Stimulated activated naive CD4-positive, alpha-beta T cell (primary cell): ENCODE measurements at regions not wholly inside any gene's neighbourhood (a gene's known extent, or its start where the extent isn't known, plus 50 kb on each side); places are given as distances from the start of the nearest gene placed in this dataset.
"Not testable (repeated sequence)": the region's sequence is repeated elsewhere in the genome, so short reads cannot be mapped to it uniquely, and the experiment has no call there.

Experiments
- DNase-seq, 6 experiments: peaks; one replicate each; lab custom pipeline; 2025; lab: John Stamatoyannopoulos, UW

DNA sequence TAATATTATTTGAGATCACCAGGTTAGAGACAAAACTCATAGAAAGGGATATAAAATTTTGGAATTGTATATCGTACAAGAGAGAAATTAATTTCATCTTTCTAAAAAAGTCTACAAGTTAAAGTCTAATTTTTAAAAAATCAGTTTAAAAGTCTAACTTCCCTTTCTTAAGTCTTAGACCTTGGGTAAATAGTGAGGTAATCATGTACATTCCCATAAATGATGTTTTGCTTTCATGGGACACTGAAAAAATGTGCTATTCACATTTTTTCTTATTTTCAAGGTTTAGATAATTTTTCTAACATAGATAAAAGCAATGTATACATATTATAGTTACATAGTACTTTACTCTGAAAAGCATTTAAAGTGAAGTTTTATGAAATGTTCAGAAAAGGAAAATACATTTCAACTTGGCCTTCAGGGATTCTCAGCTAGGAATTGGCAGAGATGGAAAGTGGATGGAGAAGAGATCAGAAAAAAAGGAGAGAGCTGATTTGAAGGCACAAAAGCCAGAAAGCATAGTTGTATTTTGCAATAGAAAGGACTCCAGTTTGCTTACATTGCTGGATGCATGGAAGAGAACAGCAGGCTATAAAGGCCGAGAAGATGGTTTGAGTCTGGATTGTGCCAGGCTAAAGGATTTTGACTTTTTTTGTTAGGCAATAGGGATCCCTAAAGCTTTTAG lies 194.0 kb downstream of the CASP12 start:
- no peak for DNase-seq

DNA sequence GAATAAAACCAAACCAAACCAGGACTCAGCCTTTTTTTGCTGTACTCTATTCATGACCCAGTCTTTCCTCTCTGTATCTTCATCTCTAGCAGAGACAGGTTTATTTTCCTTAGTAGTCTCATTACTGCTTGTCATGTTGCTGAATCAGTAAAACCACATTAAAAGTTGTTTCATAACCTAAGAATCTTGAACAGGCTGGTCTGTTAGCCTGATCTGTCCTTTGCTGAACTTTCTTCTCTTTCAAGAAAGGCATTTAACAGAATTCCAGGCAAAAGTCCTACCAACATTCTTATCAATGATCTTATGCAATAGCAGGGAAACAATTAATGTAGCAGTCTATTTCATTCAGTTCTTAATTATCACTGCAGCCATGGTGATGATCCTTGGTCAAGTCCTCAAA lies 197.7 kb downstream of the CASP12 start:
- DNase-seq: peak in 3 of 6 experiments; percentile 13 to 33 (median 25)

GRCh38 chr11:104699981-104700380 lies 198.3 kb downstream of the CASP12 start:
- DNase-seq: no peak

- no peak for DNase-seq
Measured at GRCh38 chr11:104695065-104695463, 203.2 kb downstream of the CASP12 start.

DNA sequence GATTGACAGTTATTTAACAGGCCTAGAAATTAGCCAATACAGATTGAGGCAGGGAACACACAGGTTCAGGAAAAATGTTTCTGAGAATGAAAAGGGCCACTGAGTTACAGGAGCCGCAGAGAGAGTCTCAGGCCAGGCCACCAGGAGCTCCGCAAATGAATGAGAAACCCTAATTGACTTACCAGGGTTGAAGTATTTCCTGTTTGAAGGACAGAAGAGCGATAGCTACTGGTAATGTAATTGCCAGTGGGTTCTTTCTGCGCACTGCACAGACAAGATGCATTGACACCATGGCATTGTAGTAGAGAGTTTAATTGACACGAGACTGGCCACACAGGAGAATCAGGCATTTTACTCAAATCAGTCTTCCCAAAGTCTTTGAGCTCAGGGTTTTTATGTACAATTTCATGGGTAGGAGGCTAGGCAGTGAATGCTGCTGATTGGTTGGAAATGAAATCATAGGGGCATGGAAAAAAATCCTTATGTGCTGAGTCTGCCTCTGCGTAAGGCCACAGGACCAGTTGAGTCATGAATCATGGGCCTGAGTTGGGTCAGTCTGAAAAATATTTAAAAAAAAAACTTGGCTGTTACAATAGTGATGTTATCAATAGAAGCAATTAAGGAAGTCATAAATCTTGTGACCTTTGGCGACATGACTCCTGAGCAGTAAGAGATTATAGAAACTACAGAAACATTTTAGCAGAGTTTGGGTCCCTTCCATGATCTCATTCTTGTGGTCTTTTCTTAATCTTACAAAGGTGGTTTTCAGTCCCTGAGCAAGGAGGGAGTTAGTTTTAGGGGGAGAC lies 203.8 kb downstream of the CASP12 start:
- no peak for DNase-seq

GRCh38 chr11:104692751-104693150 lies 205.5 kb downstream of the CASP12 start:
- DNase-seq: no peak

DNA sequence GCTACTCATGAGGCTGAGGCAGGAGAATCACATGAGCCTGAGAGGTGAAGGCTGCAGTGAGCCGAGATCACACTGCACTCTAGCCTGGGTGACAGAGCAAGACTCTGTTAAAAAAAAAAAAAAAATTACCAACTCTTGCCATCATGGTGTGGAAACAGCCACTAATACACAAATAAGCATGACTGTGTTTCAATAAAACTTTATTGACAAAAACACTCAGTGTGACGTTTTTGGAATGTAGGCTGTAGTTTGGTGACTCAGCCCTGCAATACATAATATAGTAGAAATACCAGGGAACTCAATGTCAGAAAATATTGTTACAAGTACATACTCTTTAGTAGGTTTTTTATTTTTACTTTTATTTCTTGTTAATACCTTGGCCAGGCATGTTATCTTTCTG lies 207.1 kb downstream of the CASP12 start:
- no peak for DNase-seq

GRCh38 chr11:104690241-104690640 lies 208.0 kb downstream of the CASP12 start:
- DNase-seq: no peak

- DNase-seq: no peak
Measured at GRCh38 chr11:104688731-104689130, 209.5 kb downstream of the CASP12 start.

- no peak for DNase-seq
Measured at GRCh38 chr11:104682206-104682605, 216.1 kb downstream of the CASP12 start.

DNA sequence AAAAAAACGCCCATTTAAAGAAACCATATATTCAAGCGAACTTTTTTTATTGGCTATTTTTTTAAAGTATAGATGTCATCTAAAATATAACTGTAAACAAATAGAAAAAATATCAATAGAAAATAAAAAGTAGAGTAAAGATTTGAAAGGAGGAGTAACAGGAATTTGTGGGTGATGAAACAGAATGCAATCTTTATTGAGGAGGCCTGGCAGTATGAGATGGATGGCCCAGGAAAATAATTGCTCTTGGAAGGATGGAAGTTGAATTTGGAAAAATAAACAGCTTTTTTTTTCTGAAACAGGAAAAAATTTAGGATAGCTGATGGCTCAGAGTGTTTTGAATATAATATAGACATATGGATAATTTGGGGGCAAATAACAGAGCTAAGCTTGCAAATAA lies 219.0 kb downstream of the CASP12 start:
- DNase-seq: no peak

DNA sequence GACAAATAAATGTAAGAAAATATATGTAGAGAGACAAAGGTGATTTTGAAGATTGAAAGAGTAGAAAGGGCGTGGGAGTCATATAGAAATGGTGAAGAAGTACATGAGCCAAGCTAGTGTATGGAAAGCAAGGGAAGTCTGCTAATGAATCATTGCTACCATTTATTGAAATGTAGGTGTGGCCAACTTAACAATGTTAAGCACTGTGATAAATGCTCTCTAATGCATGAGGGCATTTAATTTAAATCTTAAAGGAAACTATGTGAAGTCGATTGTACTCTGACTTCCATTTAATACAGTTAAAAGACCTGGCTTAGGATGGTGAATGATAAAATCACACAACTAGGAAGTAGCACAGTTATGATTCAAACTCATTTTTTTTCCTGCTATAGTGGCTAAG lies 219.9 kb downstream of the CASP12 start:
- DNase-seq: no peak

DNA sequence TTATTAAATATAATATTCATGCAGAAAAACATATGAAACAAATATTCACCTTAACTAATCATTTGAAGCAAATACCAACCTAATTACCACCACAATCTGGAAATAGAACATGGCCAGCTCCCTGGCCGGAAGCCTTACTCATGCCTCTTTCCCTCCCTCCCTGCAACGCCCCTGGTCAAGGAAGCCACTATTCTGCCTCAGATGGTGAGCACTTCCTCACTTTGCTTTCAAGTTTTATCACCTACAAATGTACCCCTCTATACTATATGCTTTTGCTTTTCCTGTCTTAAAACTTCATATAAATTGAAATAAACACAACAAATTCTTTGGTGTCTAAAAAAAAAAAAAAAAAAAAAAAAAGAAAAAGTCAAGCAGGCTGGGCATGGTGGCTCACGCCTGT lies 221.2 kb downstream of the CASP12 start:
- not testable (repeated sequence) for DNase-seq

- DNase-seq: no peak
Measured at GRCh38 chr11:104672897-104673296, 225.4 kb downstream of the CASP12 start.

- no peak for DNase-seq
Measured at GRCh38 chr11:104668797-104669463, 229.3 kb downstream of the CASP12 start.

DNA sequence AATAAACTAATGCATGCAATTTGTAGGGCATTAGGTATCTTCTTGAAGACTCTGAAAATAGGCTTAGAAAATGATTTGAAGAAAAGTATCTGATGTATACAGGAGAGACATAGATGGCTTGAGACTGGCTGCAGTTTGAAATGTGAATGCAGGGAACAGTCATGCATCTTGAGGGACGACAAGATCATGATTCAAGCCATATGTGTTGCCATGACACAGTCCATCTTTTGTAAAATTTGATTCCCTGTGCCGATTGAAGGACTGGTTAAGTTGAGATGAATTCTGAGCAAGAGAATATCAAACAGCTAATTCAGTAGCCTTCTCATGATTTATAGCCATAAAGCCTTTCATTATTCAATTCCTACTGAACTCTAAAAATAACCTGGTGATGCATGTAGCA lies 231.6 kb downstream of the CASP12 start:
- no peak for DNase-seq

GRCh38 chr11:104665641-104666040 lies 232.6 kb downstream of the CASP12 start:
- DNase-seq: no peak

- no peak for DNase-seq
Measured at GRCh38 chr11:104663190-104664140, 234.8 kb downstream of the CASP12 start.

DNA sequence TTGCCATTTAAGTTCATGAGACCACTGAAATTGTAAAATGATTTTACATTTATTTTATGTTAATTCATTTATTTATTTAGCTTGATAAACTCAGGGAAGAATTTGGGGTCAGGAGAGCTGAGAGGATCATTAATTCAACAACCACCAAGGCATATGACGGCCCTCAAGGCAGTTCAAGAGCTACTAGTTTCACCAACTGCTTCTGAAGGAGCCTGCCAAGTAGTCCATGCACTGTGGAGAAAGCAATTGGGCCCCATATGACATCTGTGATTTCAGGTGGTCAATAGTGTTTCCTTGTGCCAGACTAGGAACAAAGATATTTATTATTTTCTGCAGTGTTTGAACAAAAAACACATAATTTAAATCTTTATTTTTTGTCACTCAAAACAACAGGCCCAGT lies 236.4 kb downstream of the CASP12 start:
- DNase-seq: no peak

DNA sequence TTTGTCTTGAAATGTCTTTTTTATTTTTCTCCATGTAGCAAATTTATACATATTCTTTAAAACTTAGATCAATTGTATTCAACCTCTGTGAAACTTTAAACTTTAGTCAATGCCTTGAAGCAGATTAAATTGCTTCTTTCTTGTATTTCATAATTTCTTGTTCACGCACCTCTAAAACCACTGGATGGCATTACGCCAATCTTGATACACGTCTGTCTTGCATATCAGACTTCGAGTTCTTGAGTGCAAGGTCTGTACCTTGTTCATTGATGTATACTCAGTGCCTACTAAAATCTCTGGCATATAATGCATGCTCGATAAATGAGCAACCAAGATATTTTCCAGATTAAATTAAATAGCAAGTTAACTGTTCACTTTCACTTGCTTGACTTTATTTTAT lies 236.8 kb downstream of the CASP12 start:
- no peak for DNase-seq

GRCh38 chr11:104658177-104658576 lies 240.1 kb downstream of the CASP12 start:
- DNase-seq: no peak

DNA sequence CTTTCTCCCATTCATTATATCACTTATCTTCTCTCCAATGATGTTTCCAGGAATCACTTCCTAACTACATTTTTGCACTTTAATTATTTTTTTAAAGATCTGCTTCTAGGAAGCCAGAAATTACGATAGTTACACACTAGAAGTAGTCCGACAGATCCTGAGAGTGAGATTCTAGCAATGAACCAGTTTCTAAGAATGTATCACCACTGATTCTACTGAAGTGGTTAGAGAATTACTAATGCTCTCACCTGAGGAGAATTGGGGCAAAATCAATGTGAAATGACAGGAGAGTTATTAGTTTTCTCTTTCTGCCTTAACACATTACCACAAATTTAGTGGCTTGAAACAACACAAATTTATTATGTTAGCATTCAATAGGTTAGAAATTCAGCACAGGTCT lies 241.2 kb downstream of the CASP12 start:
- no peak for DNase-seq
